ENCODE measurements at regions not wholly inside any gene's neighbourhood (a gene's known extent, or its start where the extent isn't known, plus 50 kb on each side); places are given as distances from the start of the nearest gene placed in this dataset.

DNA sequence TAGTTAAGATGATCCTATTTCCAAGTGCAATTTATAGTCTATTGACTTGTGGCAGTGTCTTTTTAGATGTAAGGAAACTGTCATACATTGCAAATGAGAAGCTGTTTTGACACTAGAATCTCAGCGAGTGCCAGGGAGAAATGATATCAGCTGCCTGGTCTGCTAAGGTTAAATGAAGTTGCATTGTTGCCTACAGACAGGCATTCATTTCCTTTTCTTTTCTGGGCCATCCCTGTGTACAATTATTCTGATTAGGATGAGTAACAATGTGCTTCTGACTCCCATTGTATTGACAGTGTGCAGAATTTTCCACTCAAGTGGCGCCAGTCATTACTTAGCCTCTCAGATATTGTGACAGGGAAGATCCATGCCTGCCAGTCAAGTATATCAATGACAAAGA lies 231.2 kb downstream of the GPAT3 start:
- no peak overlapping the region for H3K27ac Mint-ChIP-seq
- H3K36me3 Mint-ChIP-seq (ENCODE audit: low read depth) = no peaks in the 10 kb centered on the region
- peaks cover 15% of the 10 kb centered on the region for H3K27me3 Mint-ChIP-seq (ENCODE audit: low read depth, poor library complexity)
- no peak overlapping the region for H3K4me3 Mint-ChIP-seq
- DNase-seq = no peak
- TF ChIP-seq, protein P1, sequence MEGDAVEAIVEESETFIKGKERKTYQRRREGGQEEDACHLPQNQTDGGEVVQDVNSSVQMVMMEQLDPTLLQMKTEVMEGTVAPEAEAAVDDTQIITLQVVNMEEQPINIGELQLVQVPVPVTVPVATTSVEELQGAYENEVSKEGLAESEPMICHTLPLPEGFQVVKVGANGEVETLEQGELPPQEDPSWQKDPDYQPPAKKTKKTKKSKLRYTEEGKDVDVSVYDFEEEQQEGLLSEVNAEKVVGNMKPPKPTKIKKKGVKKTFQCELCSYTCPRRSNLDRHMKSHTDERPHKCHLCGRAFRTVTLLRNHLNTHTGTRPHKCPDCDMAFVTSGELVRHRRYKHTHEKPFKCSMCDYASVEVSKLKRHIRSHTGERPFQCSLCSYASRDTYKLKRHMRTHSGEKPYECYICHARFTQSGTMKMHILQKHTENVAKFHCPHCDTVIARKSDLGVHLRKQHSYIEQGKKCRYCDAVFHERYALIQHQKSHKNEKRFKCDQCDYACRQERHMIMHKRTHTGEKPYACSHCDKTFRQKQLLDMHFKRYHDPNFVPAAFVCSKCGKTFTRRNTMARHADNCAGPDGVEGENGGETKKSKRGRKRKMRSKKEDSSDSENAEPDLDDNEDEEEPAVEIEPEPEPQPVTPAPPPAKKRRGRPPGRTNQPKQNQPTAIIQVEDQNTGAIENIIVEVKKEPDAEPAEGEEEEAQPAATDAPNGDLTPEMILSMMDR (IDR thresholded peaks at IDR 0.05) = no peak
- peaks cover 5% of the 10 kb centered on the region for H3K4me1 Mint-ChIP-seq
- H3K9me3 Mint-ChIP-seq = no peaks in the 10 kb centered on the region

DNA sequence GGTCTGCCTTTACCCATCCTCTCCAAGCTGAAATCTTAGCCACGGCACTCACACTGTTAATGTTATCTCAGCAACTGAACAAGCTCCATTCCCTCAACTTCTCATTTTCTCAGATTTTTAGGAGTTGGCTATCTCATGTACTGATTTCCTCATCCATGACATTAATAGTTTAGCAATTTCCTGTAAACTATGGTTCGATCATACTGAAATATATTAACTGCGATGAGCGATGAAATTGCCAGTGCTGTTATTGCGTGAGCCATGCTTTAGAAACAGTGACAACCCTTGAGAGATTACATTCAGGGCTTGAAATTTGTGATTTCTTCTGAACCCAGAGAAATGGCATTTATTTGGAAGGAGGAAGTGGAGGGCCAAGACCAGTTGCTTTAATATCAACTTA lies 223.7 kb downstream of the GPAT3 start:
- H3K9me3 Mint-ChIP-seq = no peaks in the 10 kb centered on the region

DNA sequence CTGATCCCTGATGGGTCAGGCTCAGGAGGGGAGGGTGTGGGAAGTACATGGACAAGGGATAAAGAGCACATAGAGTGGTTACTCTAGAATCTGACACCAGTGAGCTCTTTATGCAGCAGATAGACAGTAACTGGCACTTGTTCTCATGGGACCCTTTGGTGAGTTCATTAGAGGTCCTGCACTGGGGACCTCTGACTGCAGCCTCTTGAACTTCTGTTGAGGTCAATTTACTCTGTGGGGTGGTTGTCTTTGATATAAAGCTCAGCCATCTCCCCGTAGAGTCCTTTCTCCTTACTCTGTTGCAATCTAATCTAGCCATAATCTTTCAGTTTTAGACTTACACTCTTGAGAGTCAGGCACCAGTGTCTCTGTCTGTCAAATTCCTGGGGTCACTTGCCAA lies 222.4 kb downstream of the GPAT3 start:
- H3K4me3 Mint-ChIP-seq = no peak overlapping the region
- no peak for DNase-seq
- no peaks in the 10 kb centered on the region for H3K36me3 Mint-ChIP-seq (ENCODE audit: low read depth)
- TF ChIP-seq, protein P1 (IDR thresholded peaks at IDR 0.05) = no peak
- no peaks in the 10 kb centered on the region for H3K9me3 Mint-ChIP-seq
- no peak overlapping the region for H3K27ac Mint-ChIP-seq
- H3K27me3 Mint-ChIP-seq (ENCODE audit: low read depth, poor library complexity) = peaks cover 10% of the 10 kb centered on the region
- peaks cover 7% of the 10 kb centered on the region for H3K4me1 Mint-ChIP-seq

More for the DNA sequence above, 223.7 kb downstream of the GPAT3 start:
- Mint-ChIP-seq H3K36me3 (ENCODE audit: low read depth) (no peaks in the 10 kb centered on the region), H3K4me1 (peaks cover 7% of the 10 kb centered on the region), H3K27ac (no peak overlapping the region), H3K4me3 (no peak overlapping the region), H3K27me3 (ENCODE audit: low read depth, poor library complexity) (peaks cover 7% of the 10 kb centered on the region)
- TF ChIP-seq, protein P1 (IDR thresholded peaks at IDR 0.05) = no peak
- no peak for DNase-seq

DNA sequence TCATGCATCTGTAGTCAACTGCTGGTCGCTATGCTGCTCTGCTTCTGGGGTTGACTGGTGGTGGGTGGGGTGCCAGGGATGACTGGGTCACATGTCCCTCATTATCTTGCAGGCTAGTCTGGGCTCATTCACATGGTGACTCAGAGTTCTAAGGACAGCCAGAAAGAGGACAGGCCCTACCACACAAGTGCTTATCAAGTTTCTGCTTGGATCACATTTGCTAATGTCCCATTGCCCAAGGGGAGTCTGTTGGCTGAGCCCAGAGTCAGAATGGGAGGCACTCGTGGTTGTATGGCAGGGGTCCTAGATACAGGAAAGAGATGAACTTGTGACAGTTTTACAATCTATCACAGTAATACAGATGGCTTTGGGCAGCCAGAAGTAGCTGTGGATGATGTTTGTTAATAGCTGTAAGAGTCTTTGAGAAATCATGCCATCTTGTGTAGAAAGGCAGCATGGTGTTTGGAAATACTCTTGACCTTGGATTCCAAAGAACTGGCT lies 221.3 kb downstream of the GPAT3 start:
- DNase-seq = no peak
- Mint-ChIP-seq H3K4me1 (peaks cover 7% of the 10 kb centered on the region), H3K27me3 (ENCODE audit: low read depth, poor library complexity) (peaks cover 10% of the 10 kb centered on the region), H3K4me3 (no peak overlapping the region), H3K9me3 (no peaks in the 10 kb centered on the region), H3K27ac (no peak overlapping the region), H3K36me3 (ENCODE audit: low read depth) (no peaks in the 10 kb centered on the region)
- TF ChIP-seq, protein P1 (IDR thresholded peaks at IDR 0.05) = no peak

DNA sequence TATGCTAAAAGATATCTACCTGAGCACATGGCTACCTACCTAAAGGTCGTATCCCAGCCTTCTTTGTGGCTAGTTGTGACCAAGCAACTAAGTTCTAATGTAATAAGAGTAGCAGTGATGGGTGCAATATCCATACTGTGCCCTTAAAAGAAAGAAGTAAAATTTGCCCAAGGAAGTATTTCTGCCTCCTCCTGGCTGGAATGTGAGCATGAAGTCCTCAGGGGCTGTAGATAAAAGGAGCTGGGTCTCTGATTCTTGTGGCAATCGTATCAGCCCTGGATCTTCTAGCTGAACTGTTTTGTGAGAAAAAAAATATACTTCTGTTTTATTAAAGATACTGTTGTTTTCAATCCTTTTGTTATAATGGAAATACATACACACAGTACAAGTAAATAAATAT lies 217.4 kb downstream of the GPAT3 start:
- no peak for DNase-seq
- Mint-ChIP-seq H3K9me3 (no peaks in the 10 kb centered on the region), H3K27me3 (ENCODE audit: low read depth, poor library complexity) (peaks cover 5% of the 10 kb centered on the region), H3K27ac (no peak overlapping the region), H3K4me3 (no peak overlapping the region), H3K4me1 (peaks cover 3% of the 10 kb centered on the region), H3K36me3 (ENCODE audit: low read depth) (no peaks in the 10 kb centered on the region)
- TF ChIP-seq, protein P1 (IDR thresholded peaks at IDR 0.05) = no peak

DNA sequence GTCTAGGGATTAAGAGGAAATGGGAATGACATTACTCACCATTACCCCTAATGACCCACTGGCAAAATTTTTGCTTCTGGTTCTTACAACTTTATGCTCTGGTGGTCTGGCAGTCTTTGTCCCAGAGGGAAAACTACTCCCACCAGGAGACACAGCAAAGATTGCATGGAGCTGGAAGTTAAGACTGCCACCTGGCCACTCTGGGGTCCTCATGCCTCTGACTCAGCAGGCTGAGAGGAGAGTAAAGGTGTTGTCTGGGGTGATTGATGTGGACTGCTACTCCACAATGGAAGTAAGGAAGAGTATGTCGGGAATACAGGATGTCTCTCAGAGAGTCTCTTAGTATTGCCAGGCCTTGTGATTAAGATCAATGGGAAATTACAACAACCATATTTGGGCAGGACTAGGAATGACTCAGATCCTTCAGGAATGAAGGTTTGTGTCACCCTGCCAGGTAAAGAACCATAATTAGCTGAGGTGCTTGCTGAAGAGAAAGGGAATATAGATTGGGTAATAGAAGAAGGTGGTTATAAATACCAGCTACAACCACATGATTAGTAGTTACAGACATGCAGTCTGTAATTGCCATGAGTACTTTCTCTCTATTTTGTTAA lies 215.5 kb downstream of the GPAT3 start:
- TF ChIP-seq, protein P1 (IDR thresholded peaks at IDR 0.05) = no peak
- H3K9me3 Mint-ChIP-seq = no peaks in the 10 kb centered on the region
- H3K4me3 Mint-ChIP-seq = no peak overlapping the region
- H3K36me3 Mint-ChIP-seq (ENCODE audit: low read depth) = no peaks in the 10 kb centered on the region
- no peak overlapping the region for H3K27ac Mint-ChIP-seq
- no peaks in the 10 kb centered on the region for H3K4me1 Mint-ChIP-seq
- DNase-seq = no peak
- H3K27me3 Mint-ChIP-seq (ENCODE audit: low read depth, poor library complexity) = peaks cover 9% of the 10 kb centered on the region
